ENCODE measurements at regions not wholly inside any gene's neighbourhood (a gene's known extent, or its start where the extent isn't known, plus 50 kb on each side); places are given as distances from the start of the nearest gene placed in this dataset.

DNA sequence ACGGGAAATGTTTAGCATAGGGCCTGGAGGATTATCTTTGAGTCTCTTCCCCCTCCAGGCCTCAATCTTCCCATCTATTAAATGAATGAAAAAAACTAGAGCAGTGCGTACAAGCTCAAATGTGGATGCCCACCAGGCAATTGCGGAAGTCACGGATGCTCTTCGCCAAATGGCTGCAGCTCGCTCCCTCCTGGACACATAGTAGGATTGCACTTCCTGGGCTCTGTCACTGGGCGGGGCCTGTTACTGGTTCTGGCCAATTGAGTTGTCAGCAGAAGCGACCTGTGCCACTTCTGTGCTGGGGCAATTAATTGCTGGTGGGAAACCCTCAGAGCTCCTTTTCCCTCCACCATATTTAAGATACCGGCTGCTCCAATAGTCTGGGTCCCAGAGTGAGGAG lies 168.2 kb upstream of the IRX6 start:
- H3K9ac ChIP-seq (ENCODE audit: low read depth, low read length, poor library complexity, severe bottlenecking), result no peak overlapping the region
- no peak overlapping the region for H2AFZ ChIP-seq (ENCODE audit: low read length)
- H3K79me2 ChIP-seq (ENCODE audit: insufficient read depth, low read length), result no peaks in the 10 kb centered on the region
- H3K9me3 ChIP-seq (ENCODE audit: insufficient read depth, low read depth, low read length), result no peaks in the 10 kb centered on the region
- H3K9me2 ChIP-seq (replicated peaks; ENCODE audit: low read depth, low read length), result no peaks in the 10 kb centered on the region
- no peaks in the 10 kb centered on the region for H3K36me3 ChIP-seq (ENCODE audit: insufficient read depth, low read length)
- H3K4me3 ChIP-seq (ENCODE audit: low read length, poor library complexity, severe bottlenecking), result no peak overlapping the region
- no peaks in the 10 kb centered on the region for H4K20me1 ChIP-seq (ENCODE audit: insufficient read depth, low read length, poor library complexity, severe bottlenecking)
- TF ChIP-seq, protein P1, sequence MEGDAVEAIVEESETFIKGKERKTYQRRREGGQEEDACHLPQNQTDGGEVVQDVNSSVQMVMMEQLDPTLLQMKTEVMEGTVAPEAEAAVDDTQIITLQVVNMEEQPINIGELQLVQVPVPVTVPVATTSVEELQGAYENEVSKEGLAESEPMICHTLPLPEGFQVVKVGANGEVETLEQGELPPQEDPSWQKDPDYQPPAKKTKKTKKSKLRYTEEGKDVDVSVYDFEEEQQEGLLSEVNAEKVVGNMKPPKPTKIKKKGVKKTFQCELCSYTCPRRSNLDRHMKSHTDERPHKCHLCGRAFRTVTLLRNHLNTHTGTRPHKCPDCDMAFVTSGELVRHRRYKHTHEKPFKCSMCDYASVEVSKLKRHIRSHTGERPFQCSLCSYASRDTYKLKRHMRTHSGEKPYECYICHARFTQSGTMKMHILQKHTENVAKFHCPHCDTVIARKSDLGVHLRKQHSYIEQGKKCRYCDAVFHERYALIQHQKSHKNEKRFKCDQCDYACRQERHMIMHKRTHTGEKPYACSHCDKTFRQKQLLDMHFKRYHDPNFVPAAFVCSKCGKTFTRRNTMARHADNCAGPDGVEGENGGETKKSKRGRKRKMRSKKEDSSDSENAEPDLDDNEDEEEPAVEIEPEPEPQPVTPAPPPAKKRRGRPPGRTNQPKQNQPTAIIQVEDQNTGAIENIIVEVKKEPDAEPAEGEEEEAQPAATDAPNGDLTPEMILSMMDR (conservative IDR thresholded peaks at IDR 0.05; ENCODE audit: low read length), result no peak
- no peak for TF ChIP-seq EZH2phosphoT487 (IDR thresholded peaks at IDR 0.05; ENCODE audit: borderline replicate concordance)
- H3K4me2 ChIP-seq (ENCODE audit: low read depth, low read length, poor library complexity, severe bottlenecking), result no peak overlapping the region
- H3K4me1 ChIP-seq (ENCODE audit: insufficient read depth, low read length, poor library complexity, severe bottlenecking), result no peaks in the 10 kb centered on the region
- H3F3A ChIP-seq (ENCODE audit: low read depth), result no peaks in the 10 kb centered on the region
- H3K27me3 ChIP-seq (ENCODE audit: insufficient read depth, low read length, poor library complexity, severe bottlenecking), result no peaks in the 10 kb centered on the region

DNA sequence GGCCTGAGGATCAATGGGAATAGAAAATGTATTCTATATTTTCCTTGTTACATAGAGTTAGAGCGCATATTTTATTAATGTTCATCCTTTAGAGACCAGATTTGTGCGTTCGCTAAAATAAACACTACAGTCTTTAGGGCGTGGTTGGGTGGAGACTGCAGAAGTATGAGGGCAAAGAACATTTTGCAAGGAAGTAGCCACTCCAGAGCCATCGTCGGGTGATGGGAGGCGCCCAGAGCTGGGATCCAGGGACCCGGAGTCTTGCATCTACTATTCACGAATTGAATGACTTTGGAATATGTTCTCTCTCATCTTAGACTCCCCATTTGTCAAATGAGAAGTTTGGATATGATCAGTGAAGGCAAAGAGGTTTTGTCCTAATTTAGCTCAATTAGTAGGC lies 154.2 kb upstream of the IRX6 start:
- Histone ChIP-seq H2AFZ (ENCODE audit: low read length) (no peak overlapping the region), H3K27me3 (ENCODE audit: insufficient read depth, low read length, poor library complexity, severe bottlenecking) (no peaks in the 10 kb centered on the region), H4K20me1 (ENCODE audit: insufficient read depth, low read length, poor library complexity, severe bottlenecking) (no peaks in the 10 kb centered on the region), H3K4me2 (ENCODE audit: low read depth, low read length, poor library complexity, severe bottlenecking) (no peak overlapping the region), H3K9me3 (ENCODE audit: insufficient read depth, low read depth, low read length) (no peaks in the 10 kb centered on the region), H3K9ac (ENCODE audit: low read depth, low read length, poor library complexity, severe bottlenecking) (no peak overlapping the region), H3F3A (ENCODE audit: low read depth) (no peaks in the 10 kb centered on the region), H3K9me2 (replicated peaks; ENCODE audit: low read depth, low read length) (no peaks in the 10 kb centered on the region), H3K36me3 (ENCODE audit: insufficient read depth, low read length) (no peaks in the 10 kb centered on the region), H3K4me1 (ENCODE audit: insufficient read depth, low read length, poor library complexity, severe bottlenecking) (peaks cover 8% of the 10 kb centered on the region), H3K4me3 (ENCODE audit: low read length, poor library complexity, severe bottlenecking) (no peak overlapping the region), H3K79me2 (ENCODE audit: insufficient read depth, low read length) (no peaks in the 10 kb centered on the region)
- TF ChIP-seq, protein P1 (conservative IDR thresholded peaks at IDR 0.05; ENCODE audit: low read length), result no peak
- TF ChIP-seq EZH2phosphoT487 (IDR thresholded peaks at IDR 0.05; ENCODE audit: borderline replicate concordance), result no peak

- Histone ChIP-seq H3K9ac (ENCODE audit: low read depth, low read length, poor library complexity, severe bottlenecking) (no peak overlapping the region), H2AFZ (ENCODE audit: low read length) (no peak overlapping the region), H3F3A (ENCODE audit: low read depth) (no peaks in the 10 kb centered on the region), H3K79me2 (ENCODE audit: insufficient read depth, low read length) (no peaks in the 10 kb centered on the region), H4K20me1 (ENCODE audit: insufficient read depth, low read length, poor library complexity, severe bottlenecking) (no peaks in the 10 kb centered on the region), H3K4me1 (ENCODE audit: insufficient read depth, low read length, poor library complexity, severe bottlenecking) (peaks cover 8% of the 10 kb centered on the region), H3K36me3 (ENCODE audit: insufficient read depth, low read length) (no peaks in the 10 kb centered on the region), H3K9me3 (ENCODE audit: insufficient read depth, low read depth, low read length) (no peaks in the 10 kb centered on the region), H3K4me3 (ENCODE audit: low read length, poor library complexity, severe bottlenecking) (no peak overlapping the region), H3K9me2 (replicated peaks; ENCODE audit: low read depth, low read length) (no peaks in the 10 kb centered on the region), H3K27me3 (ENCODE audit: insufficient read depth, low read length, poor library complexity, severe bottlenecking) (no peaks in the 10 kb centered on the region), H3K4me2 (ENCODE audit: low read depth, low read length, poor library complexity, severe bottlenecking) (no peak overlapping the region)
- TF ChIP-seq, protein P1 (conservative IDR thresholded peaks at IDR 0.05; ENCODE audit: low read length), result peak; percentile 27; the same call in 1 of the 2 replicates
- TF ChIP-seq EZH2phosphoT487 (IDR thresholded peaks at IDR 0.05; ENCODE audit: borderline replicate concordance), result no peak
Measured at GRCh38 chr16:55171241-55171640, 152.8 kb upstream of the IRX6 start.

Measured in Loucy (cell line).